Endodermal cell (in vitro differentiated cells): ENCODE measurements at regions not wholly inside any gene's neighbourhood (a gene's known extent, or its start where the extent isn't known, plus 50 kb on each side); places are given as distances from the start of the nearest gene placed in this dataset.

ENCODE experiments used
- DNase-seq: peaks from one replicate; pipeline ENCODE4 v3.0.0-alpha.2; 2017
- H3K27ac ChIP-seq: 2 replicates; pipeline ENCODE4 v1.5.1; 2013; ENCODE audit warnings: mild to moderate bottlenecking, low read depth, low read length, moderate library complexity
- H3K27me3 ChIP-seq: 2 replicates; pipeline ENCODE4 v1.6.1; 2013; ENCODE audit warnings: mild to moderate bottlenecking, low read length, moderate library complexity; ENCODE audit not compliant: insufficient read depth, control insufficient read depth, poor library complexity, severe bottlenecking
- H3K36me3 ChIP-seq: 2 replicates; pipeline ENCODE4 v1.7.0; 2013; ENCODE audit warnings: mild to moderate bottlenecking, low read length, moderate library complexity; ENCODE audit not compliant: control insufficient read depth, insufficient read depth
- H3K4me1 ChIP-seq: one replicate; pipeline ENCODE4 v1.7.0; 2013; ENCODE audit warnings: low read length; ENCODE audit not compliant: control insufficient read depth, insufficient read depth
- H3K4me3 ChIP-seq: 2 replicates; pipeline ENCODE4 v1.5.1; 2013; ENCODE audit warnings: mild to moderate bottlenecking, low read length, moderate library complexity
- H3K9ac ChIP-seq: 2 replicates; pipeline ENCODE4 v1.6.1; 2013; ENCODE audit warnings: mild to moderate bottlenecking, low read length, moderate library complexity; ENCODE audit not compliant: poor library complexity, severe bottlenecking; ENCODE audit errors: extremely low read depth
- H3K9me3 ChIP-seq: 2 replicates; pipeline ENCODE4 v1.6.1; 2013; ENCODE audit warnings: mild to moderate bottlenecking, low read length, moderate library complexity; ENCODE audit not compliant: control insufficient read depth
- H3K27ac Mint-ChIP-seq: 2 replicates; pipeline ENCODE4 v1.8.0; 2020; ENCODE audit warnings: mixed read lengths
- H3K27me3 Mint-ChIP-seq: 2 replicates; pipeline ENCODE4 v1.8.0; 2021; ENCODE audit warnings: mild to moderate bottlenecking, mixed read lengths; ENCODE audit not compliant: insufficient read depth
- H3K36me3 Mint-ChIP-seq: 2 replicates; pipeline ENCODE4 v1.8.0; 2020; ENCODE audit warnings: low read depth, mixed read lengths
- H3K4me1 Mint-ChIP-seq: 2 replicates; pipeline ENCODE4 v1.8.0; 2020; ENCODE audit warnings: mixed read lengths
- H3K4me3 Mint-ChIP-seq: 2 replicates; pipeline ENCODE4 v1.8.0; 2020; ENCODE audit warnings: mild to moderate bottlenecking, moderate library complexity, mixed read lengths
- H3K9me3 Mint-ChIP-seq: 2 replicates; pipeline ENCODE4 v1.8.0; 2020; ENCODE audit warnings: mild to moderate bottlenecking, mixed read lengths
- WGBS, 2 experiments: methylation state at CpG; one replicate each; pipeline versions ENCODE4 v1.1.5 to v1.1.7; 2013; ENCODE audit warnings: missing lambda C conversion rate in 2 of 2, mixed read lengths in 1 of 2; ENCODE audit not compliant: insufficient coverage in 1 of 2, insufficient read length in 1 of 2; 5-methylcytosine and 5-hydroxymethylcytosine counted together
- TF ChIP-seq, protein P1 (sequence below): fragments of 200-600 bp; sonication (generic); conservative IDR thresholded peaks from 2 replicates; pipeline ENCODE4 v1.5.0; 2021; ENCODE audit warnings: antibody characterized with exemption, mild to moderate bottlenecking

DNA sequence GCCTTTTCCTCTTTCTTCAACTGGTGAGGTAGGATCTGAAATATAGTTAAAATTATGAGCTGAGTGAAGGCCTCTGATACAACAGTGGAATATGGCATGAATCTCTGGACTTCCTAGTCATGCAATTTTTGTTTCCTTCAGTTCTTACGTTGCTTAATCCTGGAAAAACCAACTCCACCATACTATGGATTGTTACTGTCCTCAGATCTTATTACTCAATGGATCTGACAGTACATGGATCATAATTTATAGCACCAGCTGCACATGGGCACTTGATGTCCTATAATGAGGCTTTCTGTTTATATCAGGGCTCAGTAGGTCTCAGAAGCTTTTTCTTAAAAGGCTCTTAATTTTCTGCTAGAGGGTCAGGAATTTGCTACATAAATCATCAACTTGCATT, 1341.0 kb upstream of the EYS start:
- Histone ChIP-seq H3K36me3 (no peaks in the 10 kb centered on the region), H3K9me3 (no peaks in the 10 kb centered on the region), H3K27me3 (no peaks in the 10 kb centered on the region), H3K4me3 (no peak overlapping the region), H3K4me1 (no peaks in the 10 kb centered on the region), H3K9ac (no peak overlapping the region), H3K27ac (no peak overlapping the region)
- Mint-ChIP-seq H3K36me3 (no peaks in the 10 kb centered on the region), H3K27ac (no peak overlapping the region), H3K9me3 (peaks cover 3% of the 10 kb centered on the region), H3K4me3 (no peak overlapping the region), H3K27me3 (no peaks in the 10 kb centered on the region), H3K4me1 (no peaks in the 10 kb centered on the region)
- TF ChIP-seq, protein P1, sequence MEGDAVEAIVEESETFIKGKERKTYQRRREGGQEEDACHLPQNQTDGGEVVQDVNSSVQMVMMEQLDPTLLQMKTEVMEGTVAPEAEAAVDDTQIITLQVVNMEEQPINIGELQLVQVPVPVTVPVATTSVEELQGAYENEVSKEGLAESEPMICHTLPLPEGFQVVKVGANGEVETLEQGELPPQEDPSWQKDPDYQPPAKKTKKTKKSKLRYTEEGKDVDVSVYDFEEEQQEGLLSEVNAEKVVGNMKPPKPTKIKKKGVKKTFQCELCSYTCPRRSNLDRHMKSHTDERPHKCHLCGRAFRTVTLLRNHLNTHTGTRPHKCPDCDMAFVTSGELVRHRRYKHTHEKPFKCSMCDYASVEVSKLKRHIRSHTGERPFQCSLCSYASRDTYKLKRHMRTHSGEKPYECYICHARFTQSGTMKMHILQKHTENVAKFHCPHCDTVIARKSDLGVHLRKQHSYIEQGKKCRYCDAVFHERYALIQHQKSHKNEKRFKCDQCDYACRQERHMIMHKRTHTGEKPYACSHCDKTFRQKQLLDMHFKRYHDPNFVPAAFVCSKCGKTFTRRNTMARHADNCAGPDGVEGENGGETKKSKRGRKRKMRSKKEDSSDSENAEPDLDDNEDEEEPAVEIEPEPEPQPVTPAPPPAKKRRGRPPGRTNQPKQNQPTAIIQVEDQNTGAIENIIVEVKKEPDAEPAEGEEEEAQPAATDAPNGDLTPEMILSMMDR = no peak
- no peak for DNase-seq
- WGBS, 2 experiments = 93 to 100% methylated on average over 1 of the region's 1 CpG

GRCh38 chr6:67045076-67045475, 1338.0 kb upstream of the EYS start:
- H3K4me3 Mint-ChIP-seq = no peak overlapping the region
- H3K36me3 ChIP-seq = no peaks in the 10 kb centered on the region
- H3K27ac ChIP-seq = no peak overlapping the region
- peaks cover 12% of the 10 kb centered on the region for H3K4me1 Mint-ChIP-seq
- H3K4me1 ChIP-seq = peaks cover 6% of the 10 kb centered on the region
- DNase-seq = no peak
- WGBS, 2 experiments = 94 to 100% methylated on average over 1 to 3 of the region's 3 CpGs
- H3K36me3 Mint-ChIP-seq = no peaks in the 10 kb centered on the region
- no peak overlapping the region for H3K9ac ChIP-seq
- peaks cover 2% of the 10 kb centered on the region for H3K9me3 Mint-ChIP-seq
- H3K9me3 ChIP-seq = no peaks in the 10 kb centered on the region
- no peak overlapping the region for H3K4me3 ChIP-seq
- H3K27me3 Mint-ChIP-seq = no peaks in the 10 kb centered on the region
- no peak overlapping the region for H3K27ac Mint-ChIP-seq
- H3K27me3 ChIP-seq = no peaks in the 10 kb centered on the region
- TF ChIP-seq, protein P1 = no peak

GRCh38 chr6:67031451-67031850, 1324.4 kb upstream of the EYS start:
- 97 to 98% methylated on average over 6 to 9 of the region's 9 CpGs for WGBS, 2 experiments
- no peak for DNase-seq
- no peaks in the 10 kb centered on the region for H3K27me3 ChIP-seq
- H3K36me3 ChIP-seq = no peaks in the 10 kb centered on the region
- no peak overlapping the region for H3K4me3 ChIP-seq
- no peak overlapping the region for H3K27ac ChIP-seq
- no peak overlapping the region for H3K9ac ChIP-seq
- peaks cover 3% of the 10 kb centered on the region for H3K27me3 Mint-ChIP-seq
- peaks cover 5% of the 10 kb centered on the region for H3K9me3 ChIP-seq
- H3K4me1 ChIP-seq = no peaks in the 10 kb centered on the region
- H3K9me3 Mint-ChIP-seq = peaks cover 6% of the 10 kb centered on the region
- TF ChIP-seq, protein P1 = no peak
- peaks cover 11% of the 10 kb centered on the region for H3K4me1 Mint-ChIP-seq
- no peak overlapping the region for H3K4me3 Mint-ChIP-seq
- H3K36me3 Mint-ChIP-seq = no peaks in the 10 kb centered on the region
- H3K27ac Mint-ChIP-seq = no peak overlapping the region
